ENCODE measurements at regions not wholly inside any gene's neighbourhood (a gene's known extent, or its start where the extent isn't known, plus 50 kb on each side); places are given as distances from the start of the nearest gene placed in this dataset.

GRCh38 chr20:52401431-52401830 is 209.9 kb upstream of the ZFP64 start:
- DNase-seq (ENCODE audit: low read depth), result no peak
- Histone ChIP-seq H3K27me3 (ENCODE audit: control insufficient read depth, insufficient read depth, low read length) (no peaks in the 10 kb centered on the region), H3K4me3 (ENCODE audit: low read depth, low read length) (no peak overlapping the region), H3K36me3 (ENCODE audit: control insufficient read depth, insufficient read depth, low read length) (no peaks in the 10 kb centered on the region)
- no peak for TF ChIP-seq CTCF (IDR thresholded peaks at IDR 0.05; ENCODE audit: insufficient read depth, low read length, poor library complexity, severe bottlenecking)

GRCh38 chr20:52399352-52399751 is 207.8 kb upstream of the ZFP64 start:
- no peak for TF ChIP-seq CTCF (IDR thresholded peaks at IDR 0.05; ENCODE audit: insufficient read depth, low read length, poor library complexity, severe bottlenecking)
- DNase-seq (ENCODE audit: low read depth), result no peak
- Histone ChIP-seq H3K27me3 (ENCODE audit: control insufficient read depth, insufficient read depth, low read length) (no peaks in the 10 kb centered on the region), H3K36me3 (ENCODE audit: control insufficient read depth, insufficient read depth, low read length) (no peaks in the 10 kb centered on the region), H3K4me3 (ENCODE audit: low read depth, low read length) (no peak overlapping the region)

DNA sequence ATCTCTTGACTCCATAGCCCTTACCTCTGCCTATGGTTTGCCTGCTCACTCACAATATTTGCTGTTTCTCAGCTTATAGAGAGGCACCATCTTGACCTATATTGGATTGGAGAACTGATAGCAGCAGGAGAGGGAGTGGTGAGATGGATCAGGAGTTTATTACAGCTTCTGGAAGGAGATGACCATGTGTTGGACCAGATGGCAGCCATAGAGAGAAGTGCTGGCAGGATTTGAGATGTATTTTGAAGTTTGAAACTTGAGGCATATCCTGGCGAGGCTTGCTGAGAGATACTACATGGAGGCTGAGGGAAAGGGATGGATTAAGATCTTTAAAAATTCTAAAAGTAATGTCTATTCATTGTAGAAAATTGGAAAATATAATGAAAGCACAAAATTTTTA is 198.0 kb upstream of the ZFP64 start:
- no peaks in the 10 kb centered on the region for H3K27me3 ChIP-seq (ENCODE audit: control insufficient read depth, insufficient read depth, low read length)
- no peak for TF ChIP-seq CTCF (IDR thresholded peaks at IDR 0.05; ENCODE audit: insufficient read depth, low read length, poor library complexity, severe bottlenecking)
- no peaks in the 10 kb centered on the region for H3K36me3 ChIP-seq (ENCODE audit: control insufficient read depth, insufficient read depth, low read length)
- H3K4me3 ChIP-seq (ENCODE audit: low read depth, low read length), result no peak overlapping the region
- no peak for DNase-seq (ENCODE audit: low read depth)

DNA sequence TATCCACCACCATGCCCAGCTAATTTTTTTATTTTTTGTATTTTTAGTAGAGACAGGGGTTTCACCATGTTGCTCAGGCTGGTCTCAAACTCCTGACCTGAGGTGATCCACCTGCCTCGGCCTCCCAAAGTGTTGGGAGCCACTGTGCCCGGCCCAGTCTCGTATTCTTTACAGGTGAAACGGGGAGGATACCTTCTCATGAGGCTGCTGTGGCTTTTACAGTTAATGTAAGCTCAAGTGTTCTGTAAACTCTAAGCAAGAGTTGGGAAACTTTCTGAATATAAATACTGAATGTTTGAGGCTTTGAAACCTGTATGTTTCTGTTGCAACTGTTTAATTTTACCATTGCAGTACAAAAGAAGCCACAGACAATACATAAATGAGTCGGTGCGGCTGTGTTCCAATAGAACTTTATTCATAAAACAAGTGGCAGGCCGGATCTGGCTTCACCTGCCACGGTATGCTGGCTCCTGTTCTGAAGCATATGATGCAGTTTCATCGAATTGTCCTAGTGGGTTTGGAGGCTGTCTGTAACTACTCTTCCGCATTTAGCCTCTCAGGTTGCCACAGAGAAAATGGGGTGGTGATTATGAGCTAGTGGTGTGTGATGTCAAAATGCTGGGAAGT is 192.5 kb upstream of the ZFP64 start:
- TF ChIP-seq CTCF (IDR thresholded peaks at IDR 0.05; ENCODE audit: insufficient read depth, low read length, poor library complexity, severe bottlenecking), result no peak
- no peak overlapping the region for H3K4me3 ChIP-seq (ENCODE audit: low read depth, low read length)
- DNase-seq (ENCODE audit: low read depth), result no peak
- H3K36me3 ChIP-seq (ENCODE audit: control insufficient read depth, insufficient read depth, low read length), result no peaks in the 10 kb centered on the region
- no peaks in the 10 kb centered on the region for H3K27me3 ChIP-seq (ENCODE audit: control insufficient read depth, insufficient read depth, low read length)

DNA sequence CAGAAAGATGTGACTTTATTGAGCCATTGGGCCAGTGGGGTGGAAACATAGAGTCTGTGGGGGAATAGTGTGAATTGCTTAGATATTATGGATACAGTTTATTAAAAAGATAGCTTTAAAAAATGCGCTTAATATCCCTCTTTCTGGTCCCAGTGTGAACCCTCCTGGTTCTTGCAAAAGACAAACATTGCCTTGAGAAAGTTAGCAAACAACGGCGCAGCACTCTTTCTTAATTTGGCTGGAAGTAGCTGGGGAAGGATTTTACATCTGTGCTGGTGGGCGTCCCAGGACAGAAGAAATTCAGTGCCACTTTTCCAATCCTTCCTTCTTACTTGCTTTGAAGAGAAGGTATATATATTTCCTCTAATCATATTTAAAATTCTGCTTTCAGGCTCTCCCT is 191.4 kb upstream of the ZFP64 start:
- no peak overlapping the region for H3K4me3 ChIP-seq (ENCODE audit: low read depth, low read length)
- DNase-seq (ENCODE audit: low read depth), result no peak
- no peaks in the 10 kb centered on the region for H3K27me3 ChIP-seq (ENCODE audit: control insufficient read depth, insufficient read depth, low read length)
- H3K36me3 ChIP-seq (ENCODE audit: control insufficient read depth, insufficient read depth, low read length), result no peaks in the 10 kb centered on the region
- no peak for TF ChIP-seq CTCF (IDR thresholded peaks at IDR 0.05; ENCODE audit: insufficient read depth, low read length, poor library complexity, severe bottlenecking)

DNA sequence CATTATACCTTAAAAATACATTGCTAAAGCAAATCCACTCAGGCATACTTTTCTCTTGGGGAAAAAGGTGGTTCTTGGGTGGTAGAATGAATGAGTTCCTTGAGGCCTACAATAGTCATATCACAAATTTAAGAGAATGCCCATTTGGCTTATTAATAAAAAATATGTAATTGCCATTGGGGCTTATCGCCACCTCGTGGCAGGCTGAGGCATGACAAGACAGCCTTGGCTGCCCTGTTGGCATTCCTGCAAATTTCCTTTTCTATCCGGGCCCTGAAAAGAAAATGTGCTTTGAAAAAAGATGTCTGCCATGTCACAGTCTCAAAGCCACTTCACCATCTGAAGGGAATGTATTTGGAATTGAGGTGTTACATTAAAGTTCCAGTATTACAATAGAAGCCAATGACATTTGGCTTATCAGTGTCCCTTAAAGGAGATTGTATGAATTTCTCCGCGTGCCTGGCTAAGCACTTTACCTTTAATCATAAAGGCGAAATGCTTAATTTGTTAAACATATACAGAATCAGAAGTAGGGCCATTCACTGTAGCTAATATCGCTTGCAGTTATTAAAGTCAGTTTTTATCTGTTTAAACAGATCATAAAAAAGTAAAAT is 188.3 kb upstream of the ZFP64 start:
- no peak for DNase-seq (ENCODE audit: low read depth)
- TF ChIP-seq CTCF (IDR thresholded peaks at IDR 0.05; ENCODE audit: insufficient read depth, low read length, poor library complexity, severe bottlenecking), result peak; percentile 90
- Histone ChIP-seq H3K36me3 (ENCODE audit: control insufficient read depth, insufficient read depth, low read length) (no peaks in the 10 kb centered on the region), H3K4me3 (ENCODE audit: low read depth, low read length) (no peak overlapping the region), H3K27me3 (ENCODE audit: control insufficient read depth, insufficient read depth, low read length) (no peaks in the 10 kb centered on the region)

Measured in kidney epithelial cell (primary cell).